GM18858 (cell line): ENCODE measurements at regions not wholly inside any gene's neighbourhood (a gene's known extent, or its start where the extent isn't known, plus 50 kb on each side); places are given as distances from the start of the nearest gene placed in this dataset.

Source experiments
- ATAC-seq: cut with Tn5 transposase; IDR thresholded peaks from one replicate; pipeline ENCODE4 v1.9.1; 2021; ENCODE audit not compliant: unreplicated experiment

- ATAC-seq, result no peak
Observed at GRCh38 chr1:164475834-164476233, 83.2 kb upstream of the PBX1 start.

- no peak for ATAC-seq
Observed at GRCh38 chr1:164477343-164477742, 81.6 kb upstream of the PBX1 start.

- no peak for ATAC-seq
Observed at GRCh38 chr1:164479242-164479641, 79.7 kb upstream of the PBX1 start.

GRCh38 chr1:164480285-164480907, 78.6 kb upstream of the PBX1 start:
- ATAC-seq, result no peak

- no peak for ATAC-seq
Observed at GRCh38 chr1:164495905-164496304, 63.1 kb upstream of the PBX1 start.

GRCh38 chr1:164498792-164499191, 60.2 kb upstream of the PBX1 start:
- no peak for ATAC-seq

- ATAC-seq, result no peak
Observed at GRCh38 chr1:164504749-164505148, 54.2 kb upstream of the PBX1 start.
